CD4-positive, alpha-beta T cell treated with Interleukin-10 for 1 hour (primary cell): ENCODE measurements at regions not wholly inside any gene's neighbourhood (a gene's known extent, or its start where the extent isn't known, plus 50 kb on each side); places are given as distances from the start of the nearest gene placed in this dataset.
A peak's percentile ranks its signal among the peaks of the same experiment; 100 is the strongest.
"Not testable (repeated sequence)": the region's sequence is repeated elsewhere in the genome, so short reads cannot be mapped to it uniquely, and the experiment has no call there.

Source experiments
- DNase-seq: peaks from one replicate; pipeline ENCODE4 v3.0.0-alpha.2; 2020

- peak; percentile 85 for DNase-seq
These were observed 649.1 kb upstream of the GJE1 start for GRCh38 chr6:141483598-141484061.

- DNase-seq: peak; percentile 42
These were observed 649.7 kb upstream of the GJE1 start for GRCh38 chr6:141482796-141483597.

- no peak for DNase-seq
These were observed 657.5 kb upstream of the GJE1 start for GRCh38 chr6:141475259-141475658.

GRCh38 chr6:141472162-141472928 is 660.4 kb upstream of the GJE1 start:
- DNase-seq: no peak

GRCh38 chr6:141470810-141471209 is 661.9 kb upstream of the GJE1 start:
- no peak for DNase-seq

- no peak for DNase-seq
These were observed 664.8 kb upstream of the GJE1 start for GRCh38 chr6:141467881-141468280.

- no peak for DNase-seq
These were observed 665.7 kb upstream of the GJE1 start for GRCh38 chr6:141467041-141467440.

GRCh38 chr6:141464896-141465295 is 667.8 kb upstream of the GJE1 start:
- no peak for DNase-seq

- DNase-seq: peak; percentile 40
These were observed 668.2 kb upstream of the GJE1 start for GRCh38 chr6:141464490-141464889.

GRCh38 chr6:141463237-141463977 is 669.3 kb upstream of the GJE1 start:
- no peak for DNase-seq

GRCh38 chr6:141460743-141461484 is 671.8 kb upstream of the GJE1 start:
- no peak for DNase-seq

GRCh38 chr6:141460245-141460644 is 672.5 kb upstream of the GJE1 start:
- not testable (repeated sequence) for DNase-seq

GRCh38 chr6:141457984-141458383 is 674.7 kb upstream of the GJE1 start:
- not testable (repeated sequence) for DNase-seq

- DNase-seq: no peak
These were observed 680.4 kb upstream of the GJE1 start for GRCh38 chr6:141452354-141452686.

GRCh38 chr6:141451511-141452353 is 681.0 kb upstream of the GJE1 start:
- no peak for DNase-seq

- DNase-seq: no peak
These were observed 681.6 kb upstream of the GJE1 start for GRCh38 chr6:141451181-141451510.

- DNase-seq: no peak
These were observed 686.6 kb upstream of the GJE1 start for GRCh38 chr6:141445928-141446628.

- no peak for DNase-seq
These were observed 688.9 kb upstream of the GJE1 start for GRCh38 chr6:141443668-141444289.

- no peak for DNase-seq
These were observed 689.7 kb upstream of the GJE1 start for GRCh38 chr6:141443032-141443431.

- DNase-seq: no peak
These were observed 693.2 kb upstream of the GJE1 start for GRCh38 chr6:141439513-141439912.

- DNase-seq: no peak
These were observed 695.0 kb upstream of the GJE1 start for GRCh38 chr6:141437685-141438084.
